RCC 7860 (cell line): ENCODE measurements at regions not wholly inside any gene's neighbourhood (a gene's known extent, or its start where the extent isn't known, plus 50 kb on each side); places are given as distances from the start of the nearest gene placed in this dataset.
A peak's percentile ranks its signal among the peaks of the same experiment; 100 is the strongest.
"Not testable (repeated sequence)": the region's sequence is repeated elsewhere in the genome, so short reads cannot be mapped to it uniquely, and the experiment has no call there.

ENCODE experiments used
- DNase-seq: peaks from one replicate; pipeline ENCODE4 v3.0.0-alpha.2; 2015; ENCODE audit warnings: low spot score
- FAIRE-seq: peaks from 2 replicates; lab custom pipeline; 2012; peaks lifted over from hg19 to GRCh38; lab: Jason Lieb, UNC

DNA sequence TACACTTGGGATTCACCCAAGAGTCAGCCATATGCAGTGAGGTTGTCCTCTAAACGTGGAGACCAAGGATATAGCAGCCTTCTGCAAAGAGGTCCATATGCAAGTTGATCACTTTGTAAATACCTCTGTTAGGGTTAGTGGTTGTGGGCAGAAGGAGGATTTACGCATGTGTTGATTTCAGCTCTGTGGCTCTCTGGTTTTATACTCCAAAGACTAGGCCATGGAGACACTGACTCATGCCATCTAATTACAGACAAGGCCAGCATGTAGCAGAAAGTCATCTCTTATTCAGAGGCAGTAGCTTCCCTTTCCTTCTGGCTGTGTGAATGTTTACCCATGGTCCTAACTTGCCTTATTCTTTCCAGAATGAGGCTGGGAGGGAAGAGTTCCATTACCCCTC lies 140.9 kb upstream of the GOLGA6L4 start:
- DNase-seq (peak; percentile 29), FAIRE-seq (peak; percentile 83)

DNA sequence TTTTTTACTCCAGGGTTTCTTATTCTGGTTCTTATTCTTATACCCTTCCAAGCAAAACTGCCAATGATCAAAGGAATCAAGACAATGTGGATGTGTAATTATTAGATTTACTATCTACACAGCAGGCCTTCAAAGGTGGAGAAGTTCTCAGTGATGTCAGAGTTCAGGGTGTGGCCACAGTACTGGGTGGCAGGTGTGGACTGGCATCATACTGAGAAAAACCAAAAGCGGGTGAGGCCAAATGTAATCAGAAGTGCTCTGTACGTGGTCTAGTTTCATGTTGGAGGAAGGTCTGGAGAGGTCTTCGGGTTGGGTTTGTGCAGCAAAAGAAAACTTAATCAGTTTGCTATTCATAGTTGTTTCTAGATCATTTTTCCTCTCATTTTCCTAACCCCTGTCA lies 138.5 kb upstream of the GOLGA6L4 start:
- DNase-seq, FAIRE-seq: not testable (repeated sequence)

DNA sequence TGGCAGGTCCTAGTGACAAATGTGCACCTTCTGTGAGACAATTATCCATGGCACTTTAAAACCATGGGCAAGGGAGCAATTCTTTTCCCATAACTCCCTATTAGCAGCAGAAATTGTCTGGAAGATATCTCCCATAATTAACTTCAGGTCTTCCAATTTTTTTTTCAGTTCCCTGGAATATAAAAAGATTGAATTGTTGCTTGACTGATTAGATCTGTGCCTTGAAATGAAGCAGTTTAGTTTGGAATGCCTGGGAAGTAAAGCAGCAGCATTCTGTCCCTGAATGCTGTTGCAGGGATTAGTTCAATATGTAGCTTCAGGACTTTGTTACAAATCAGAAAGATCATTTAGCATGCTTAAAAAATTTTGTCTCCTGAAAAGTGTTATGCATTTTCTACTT lies 137.0 kb upstream of the GOLGA6L4 start:
- DNase-seq, result no peak
- FAIRE-seq, result no peak

DNA sequence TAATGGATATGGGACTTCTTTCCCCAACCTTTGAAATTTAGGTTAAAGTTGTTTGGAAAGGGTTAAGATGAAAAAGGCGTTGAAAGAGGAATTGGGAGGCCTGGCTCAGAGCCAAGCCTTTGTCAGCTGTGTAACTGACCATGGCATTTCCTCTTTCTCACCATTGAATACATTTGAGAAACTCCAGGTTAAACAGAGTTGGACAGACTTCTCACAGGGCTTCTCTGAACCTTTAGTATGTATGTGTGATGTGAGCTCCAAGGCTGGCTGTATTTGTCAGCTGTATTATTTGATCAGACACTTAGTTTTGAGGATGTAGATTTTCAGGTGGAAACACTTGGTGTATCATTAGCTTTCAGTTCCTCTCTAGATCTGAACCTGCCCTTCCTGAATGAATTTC lies 136.4 kb upstream of the GOLGA6L4 start:
- FAIRE-seq, result no peak
- DNase-seq, result no peak

DNA sequence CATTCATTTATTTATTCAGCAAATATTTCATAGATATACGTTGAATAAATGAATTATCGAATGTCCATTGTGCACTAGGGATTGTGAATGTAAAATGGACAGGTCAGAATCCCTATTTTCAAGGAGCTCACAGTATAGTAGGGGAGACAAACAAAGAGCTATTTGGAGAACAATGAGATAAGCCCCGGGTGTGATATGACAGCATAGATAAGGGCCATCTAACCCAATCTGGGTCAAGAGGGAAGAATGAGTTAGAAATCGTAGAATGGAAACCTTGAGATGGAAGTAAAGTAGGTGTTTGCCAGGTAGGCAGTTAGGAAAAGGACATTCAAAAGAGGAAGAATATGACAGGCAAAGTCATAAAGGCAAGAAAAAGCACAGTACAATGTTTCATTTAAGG lies 132.2 kb upstream of the GOLGA6L4 start:
- FAIRE-seq (no peak), DNase-seq (no peak)

DNA sequence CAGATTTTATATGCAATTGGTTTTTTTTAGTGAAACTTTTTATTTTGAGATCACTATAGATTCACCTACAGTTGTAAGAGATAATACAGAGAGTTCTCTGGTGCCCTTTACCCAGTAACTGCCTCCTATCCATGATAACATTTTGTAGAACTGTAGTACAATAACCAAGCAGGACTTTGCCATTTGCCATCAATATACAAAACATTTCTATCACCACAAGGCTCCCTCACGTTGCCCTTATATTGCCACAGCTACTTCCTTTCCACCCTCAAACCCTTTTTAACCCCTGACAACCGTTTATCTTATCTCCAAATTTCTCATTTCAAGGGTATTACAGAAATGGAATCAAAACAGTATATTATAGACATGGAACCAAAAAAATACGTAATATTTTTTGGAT lies 130.7 kb upstream of the GOLGA6L4 start:
- DNase-seq (no peak), FAIRE-seq (no peak)

DNA sequence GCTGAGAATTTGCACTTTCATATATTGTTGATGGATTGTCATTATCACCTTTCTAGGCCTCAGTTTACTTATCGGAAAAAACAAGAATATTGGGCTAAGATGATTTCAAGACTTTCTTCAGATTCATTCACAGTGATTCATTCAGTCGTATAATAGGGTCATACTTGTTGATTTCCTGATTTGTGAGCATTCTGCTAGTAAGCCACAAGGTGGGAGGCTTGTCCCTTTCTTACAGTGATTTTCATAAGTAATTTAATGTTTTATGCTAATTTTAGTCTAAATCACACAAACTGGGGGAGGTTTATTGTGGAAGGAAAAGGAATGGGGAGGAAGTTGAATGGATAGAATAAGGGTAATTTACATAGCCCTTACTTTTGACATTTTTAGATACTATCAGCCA lies 126.8 kb upstream of the GOLGA6L4 start:
- FAIRE-seq (no peak), DNase-seq (no peak)

DNA sequence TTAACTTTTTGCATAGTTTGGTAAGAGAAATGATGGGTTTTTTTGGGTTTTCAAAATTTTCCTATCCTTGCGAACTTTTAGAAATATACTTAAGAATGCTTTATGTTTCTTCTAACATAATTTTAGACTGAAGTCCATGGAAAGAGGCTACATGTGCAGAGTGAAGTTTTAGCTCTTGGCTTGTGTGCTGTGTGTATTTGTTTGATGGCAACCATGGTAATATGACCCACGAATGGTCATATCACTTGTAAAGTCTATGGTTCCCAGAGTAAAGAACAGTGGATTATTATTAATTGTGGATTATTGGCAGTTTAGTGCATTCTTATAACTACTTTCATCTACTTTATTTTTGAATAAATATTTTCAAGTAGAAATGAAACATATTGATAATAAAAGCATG lies 124.0 kb upstream of the GOLGA6L4 start:
- DNase-seq (no peak), FAIRE-seq (no peak)

DNA sequence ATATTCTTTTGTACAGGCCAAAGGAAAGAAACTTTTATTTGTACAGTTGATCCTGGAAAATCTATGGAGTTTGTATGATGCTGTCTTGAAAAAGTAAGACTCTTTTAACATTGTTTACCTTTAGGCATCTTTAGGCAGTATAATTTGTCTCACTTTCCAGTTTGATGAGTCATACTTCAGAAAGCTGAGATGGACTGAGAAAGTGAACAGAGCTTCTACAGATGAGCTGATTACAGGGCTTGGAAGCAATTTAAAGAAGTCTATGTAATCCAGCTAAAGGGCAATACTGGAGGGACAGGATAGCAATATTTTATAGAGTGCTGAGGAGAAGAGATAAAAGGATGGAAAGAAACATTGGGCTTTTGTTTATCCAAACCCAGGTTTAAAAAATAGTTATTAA lies 123.5 kb upstream of the GOLGA6L4 start:
- DNase-seq, result no peak
- no peak for FAIRE-seq

DNA sequence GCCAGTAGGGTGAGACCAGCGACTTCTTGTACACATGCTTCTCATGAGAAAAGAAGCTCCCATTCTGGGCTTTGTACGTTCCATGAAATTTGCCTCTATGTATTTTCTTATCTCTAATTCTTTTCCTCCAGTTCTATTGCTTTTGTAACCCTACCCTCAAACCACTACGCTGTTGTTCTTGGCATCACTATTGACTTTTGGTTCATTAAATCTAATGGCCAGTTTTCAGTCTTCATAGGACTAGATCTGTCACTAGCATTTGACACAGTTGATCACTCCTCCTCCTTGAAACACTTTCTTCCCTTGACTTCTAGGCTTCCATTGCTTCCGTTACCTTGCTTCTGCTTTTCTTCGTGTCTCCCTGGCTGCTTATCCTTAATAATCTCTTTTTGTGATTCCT lies 121.7 kb upstream of the GOLGA6L4 start:
- DNase-seq, result no peak
- FAIRE-seq, result no peak

DNA sequence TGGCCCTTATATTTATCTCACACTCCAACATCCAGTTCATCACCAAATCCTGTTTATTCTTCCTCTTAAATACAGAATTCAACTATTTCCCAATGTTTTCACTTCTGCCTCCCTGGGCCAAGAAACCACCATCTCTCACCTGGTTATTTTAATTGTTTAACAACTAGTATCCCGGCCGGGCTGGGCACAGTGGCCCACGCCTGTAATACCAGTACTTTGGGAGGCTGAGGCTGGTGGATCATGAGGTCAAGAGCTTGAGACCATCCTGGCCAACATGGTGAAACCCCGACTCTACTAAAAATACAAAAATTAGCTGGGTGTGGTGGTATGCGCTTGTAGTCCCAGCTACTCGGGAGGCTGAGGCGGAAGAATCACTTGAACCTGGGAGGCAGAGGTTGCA lies 120.9 kb upstream of the GOLGA6L4 start:
- not testable (repeated sequence) for DNase-seq, FAIRE-seq

DNA sequence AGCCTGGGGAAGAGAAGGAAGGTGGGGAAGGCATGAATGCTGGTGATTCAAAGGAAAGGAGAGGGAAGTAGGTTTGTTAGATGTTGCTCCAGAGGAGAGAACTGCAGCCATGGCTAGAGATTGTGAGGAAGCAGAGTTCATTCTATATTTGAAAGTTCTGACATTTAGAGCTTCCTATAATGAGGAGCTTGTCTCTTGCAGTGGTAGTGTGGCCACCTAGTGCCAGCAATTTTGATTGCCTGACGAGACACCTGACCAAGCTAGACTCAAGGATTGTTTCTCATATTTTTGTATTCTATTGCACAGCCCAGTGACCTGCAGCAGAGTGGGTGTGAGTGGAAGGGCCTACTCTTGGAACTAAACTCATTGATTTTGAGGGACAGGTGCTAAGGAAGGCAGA lies 116.2 kb upstream of the GOLGA6L4 start:
- not testable (repeated sequence) for FAIRE-seq, DNase-seq

DNA sequence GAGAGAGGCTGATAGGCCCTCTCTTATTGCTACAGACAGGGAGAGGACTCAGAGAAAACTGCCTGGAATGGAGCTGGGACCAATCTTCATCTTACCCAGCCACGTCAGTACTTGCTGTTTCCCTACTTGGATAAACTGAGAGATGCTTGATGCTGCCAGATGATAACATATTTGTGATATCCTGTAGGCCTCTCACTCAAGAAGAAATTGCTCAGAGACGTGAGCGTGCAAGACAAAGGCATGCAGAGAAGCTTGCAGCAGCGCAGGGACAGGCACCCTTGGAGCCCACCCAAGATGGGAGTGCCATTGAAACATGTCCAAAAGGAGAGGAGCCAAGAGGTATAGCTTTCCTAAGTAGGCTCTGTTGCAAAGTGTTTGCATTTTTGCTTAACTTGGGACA lies 114.7 kb upstream of the GOLGA6L4 start:
- FAIRE-seq, result not testable (repeated sequence)

DNA sequence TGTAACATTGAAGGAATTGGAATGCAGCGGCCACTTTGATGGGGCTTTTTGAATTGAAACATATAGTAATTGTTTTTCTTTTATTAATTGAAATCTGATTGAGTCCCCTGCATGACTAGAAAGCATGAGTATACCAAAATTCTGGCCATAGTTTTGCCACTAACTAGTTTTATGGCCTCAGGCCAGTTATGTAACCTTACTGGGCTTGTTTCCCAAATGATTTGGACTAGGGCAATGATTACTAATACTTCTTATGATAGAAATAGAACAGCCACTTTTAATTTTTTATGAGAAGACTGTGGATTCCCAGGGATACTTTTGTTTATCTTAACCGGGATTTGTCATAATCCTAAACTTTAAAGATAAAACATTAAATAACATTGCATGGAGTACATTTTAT lies 106.9 kb upstream of the GOLGA6L4 start:
- FAIRE-seq, result not testable (repeated sequence)

More for the DNA sequence above, 114.7 kb upstream of the GOLGA6L4 start:
- not testable (repeated sequence) for DNase-seq

DNA sequence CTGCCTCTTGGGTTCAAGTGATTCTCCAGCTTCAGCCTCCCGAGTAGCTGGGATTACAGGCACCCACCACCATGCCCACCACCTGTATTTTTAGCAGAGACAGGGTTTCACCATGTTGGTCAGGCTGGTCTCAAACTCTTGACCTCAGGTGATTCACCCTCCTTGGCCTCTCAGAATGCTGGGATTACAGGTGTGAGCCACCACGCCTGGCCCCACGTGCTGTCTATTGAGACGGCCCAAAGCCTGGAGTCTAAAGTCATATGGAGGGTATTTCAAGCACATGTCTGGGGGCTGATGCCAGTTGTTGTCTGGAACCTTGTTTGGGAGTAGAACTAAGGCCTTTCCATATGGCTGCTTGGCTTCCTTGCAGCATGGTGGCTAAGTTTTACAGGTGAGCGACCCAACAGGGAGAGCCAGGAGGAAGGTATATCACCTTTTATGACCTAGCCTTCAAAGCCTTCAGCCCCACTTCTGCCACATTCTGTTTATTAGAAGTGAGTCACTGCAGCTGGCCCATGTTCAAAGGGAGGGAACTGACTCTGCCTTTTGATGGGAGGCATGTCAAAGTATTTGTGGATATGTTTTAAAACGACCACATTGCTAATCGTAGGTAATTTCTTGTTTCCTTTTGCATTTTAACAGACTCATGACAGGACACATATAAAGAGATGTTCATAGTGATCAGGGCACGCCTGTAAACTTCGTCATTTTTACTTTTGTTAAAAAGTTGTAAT lies 105.3 kb upstream of the GOLGA6L4 start:
- FAIRE-seq, result peak; percentile 10
- not testable (repeated sequence) for DNase-seq

More for the DNA sequence above, 106.9 kb upstream of the GOLGA6L4 start:
- DNase-seq, result not testable (repeated sequence)

DNA sequence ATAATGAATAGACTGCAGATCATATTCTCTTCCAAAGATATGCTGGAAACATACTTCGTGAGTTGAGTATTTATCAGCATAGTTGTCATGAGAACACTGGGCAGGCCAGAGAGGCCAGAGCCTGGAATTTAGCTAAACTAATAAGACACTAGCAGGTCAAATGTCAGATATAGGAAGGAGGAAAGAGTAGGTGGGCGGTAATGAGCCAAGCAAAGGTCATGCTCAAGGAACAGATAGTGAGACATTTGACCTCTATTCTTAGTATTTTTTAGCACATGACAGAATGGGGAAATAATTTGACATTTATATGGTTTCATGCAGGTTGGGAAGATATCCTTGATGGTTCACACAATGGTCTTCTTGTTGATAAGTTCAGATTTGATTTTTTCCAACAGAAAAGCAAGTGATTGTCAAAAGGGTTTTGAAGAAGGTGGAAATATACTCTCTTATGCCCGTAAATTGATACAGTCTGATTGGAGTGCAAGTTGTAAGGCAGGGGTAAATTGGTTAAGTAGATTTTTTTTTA lies 99.6 kb upstream of the GOLGA6L4 start:
- FAIRE-seq, DNase-seq: not testable (repeated sequence)

DNA sequence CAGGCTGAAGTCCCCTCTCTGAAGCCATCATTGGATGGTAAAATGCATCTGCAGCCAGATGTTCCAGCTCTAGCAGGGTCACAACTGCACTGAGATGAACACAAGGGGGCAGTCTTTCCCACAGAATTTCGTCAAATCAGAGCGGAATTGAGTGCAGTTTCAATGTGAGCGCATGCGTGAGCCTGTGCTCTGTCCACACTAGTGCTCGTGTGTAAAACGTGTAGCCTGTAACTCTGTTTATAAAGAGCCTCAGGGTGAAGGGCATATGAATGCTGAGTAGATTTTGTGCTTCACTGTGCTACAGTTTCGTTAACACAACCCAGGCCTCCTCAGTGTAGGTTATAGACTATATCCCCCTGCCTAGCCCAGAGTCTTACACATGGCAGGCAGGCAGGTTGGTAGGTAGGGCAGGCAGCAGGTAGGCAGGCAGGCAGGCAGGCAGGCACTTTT lies 92.7 kb upstream of the GOLGA6L4 start:
- FAIRE-seq (no peak), DNase-seq (peak; percentile 49)

DNA sequence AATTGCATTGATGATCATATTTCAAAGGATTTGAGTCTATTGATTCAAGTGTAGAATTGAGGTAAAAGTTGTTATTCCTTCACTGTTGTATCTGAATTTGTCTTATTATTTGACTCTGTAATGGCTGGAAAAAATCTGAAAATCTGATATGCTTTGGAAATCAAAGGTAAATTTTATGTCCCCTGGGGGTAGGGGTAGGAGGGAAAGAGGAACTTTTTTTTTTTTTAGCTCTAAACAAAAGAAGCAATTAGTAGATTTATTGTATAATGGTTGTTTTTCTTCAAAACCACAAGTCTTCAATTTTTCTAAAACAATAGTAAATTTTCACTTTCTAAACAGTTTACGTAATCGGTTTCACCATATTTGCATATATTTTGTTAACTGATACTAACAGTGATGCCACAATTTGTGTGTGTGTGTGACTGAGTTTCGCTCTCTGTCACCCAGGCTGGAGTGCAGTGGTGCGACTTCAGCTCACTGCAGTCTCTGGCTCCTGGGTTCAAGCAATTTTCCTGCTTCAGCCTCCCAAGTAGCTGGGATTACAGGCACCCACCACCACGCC lies 91.7 kb upstream of the GOLGA6L4 start:
- FAIRE-seq (no peak), DNase-seq (no peak)

DNA sequence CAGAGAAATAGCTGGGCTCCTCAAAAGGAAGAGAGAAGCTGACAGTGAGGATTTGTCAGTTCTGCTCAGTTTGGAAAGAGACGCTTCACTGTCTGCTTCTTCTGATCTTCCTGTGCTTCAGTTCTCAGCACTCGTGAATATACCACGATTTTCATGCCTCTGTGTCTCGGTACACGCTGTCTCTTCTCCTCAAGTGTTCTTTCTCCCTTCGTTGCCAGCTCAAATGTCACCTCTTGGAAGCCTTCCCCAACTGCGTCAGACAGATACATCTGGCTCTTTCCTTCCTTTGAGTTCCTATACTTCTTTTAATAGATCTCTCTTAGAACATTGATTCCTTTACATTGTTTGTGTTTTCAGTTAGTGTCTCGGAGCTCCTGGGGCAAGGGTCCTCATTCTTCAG lies 90.6 kb upstream of the GOLGA6L4 start:
- not testable (repeated sequence) for DNase-seq, FAIRE-seq

DNA sequence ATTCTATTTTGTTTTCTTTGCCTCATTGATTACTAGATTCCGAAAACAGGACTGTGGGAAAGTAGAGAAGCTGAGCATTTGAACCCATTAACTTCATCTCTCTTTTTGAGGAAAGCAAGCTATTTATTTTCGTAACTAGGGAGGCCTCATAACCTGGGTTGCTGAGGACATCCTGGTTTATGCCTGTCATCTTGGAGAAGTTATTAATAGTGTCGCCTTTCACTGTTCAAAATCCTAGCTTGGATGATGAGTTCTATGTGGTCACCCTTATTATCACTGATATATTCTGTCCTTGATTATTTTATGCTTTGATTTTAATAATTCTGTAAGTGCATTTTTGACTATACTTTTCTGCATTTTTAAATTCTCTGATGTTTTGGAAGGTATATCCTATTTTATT lies 89.3 kb upstream of the GOLGA6L4 start:
- not testable (repeated sequence) for FAIRE-seq, DNase-seq

DNA sequence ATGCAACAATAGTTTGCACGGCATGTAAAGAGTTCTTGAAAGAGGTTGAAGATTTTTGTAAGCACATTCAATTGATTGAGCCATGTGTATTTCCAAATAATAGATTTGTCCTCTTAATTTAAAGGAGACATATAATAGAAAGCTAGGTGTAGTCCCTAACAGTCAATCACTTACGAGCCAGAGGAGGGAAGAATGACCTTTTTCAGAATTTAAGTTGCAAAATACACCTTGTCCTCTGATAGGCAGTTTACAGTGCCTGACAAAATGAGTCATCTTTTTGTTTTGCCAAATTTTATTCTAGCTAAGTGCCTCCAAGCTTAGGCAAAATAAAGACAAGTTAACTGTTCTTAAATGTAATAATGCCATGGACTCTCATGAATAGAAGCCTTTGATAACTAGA lies 88.3 kb upstream of the GOLGA6L4 start:
- not testable (repeated sequence) for DNase-seq, FAIRE-seq
